ENCODE measurements at regions not wholly inside any gene's neighbourhood (a gene's known extent, or its start where the extent isn't known, plus 50 kb on each side); places are given as distances from the start of the nearest gene placed in this dataset.

GRCh38 chr4:111535792-111536191 lies 609.5 kb upstream of the FAM241A start (continued):
- no peak for TF ChIP-seq ASH2L (IDR thresholded peaks at IDR 0.05; ENCODE audit: low read length)
- no peak for TF ChIP-seq SP1 (IDR thresholded peaks at IDR 0.05; ENCODE audit: low read depth, low read length)
- TF ChIP-seq NRF1 (IDR thresholded peaks at IDR 0.05; ENCODE audit: low read depth, low read length), result no peak
- TF ChIP-seq TBP (IDR thresholded peaks at IDR 0.05; ENCODE audit: low read depth, low read length), result no peak
